ENCODE measurements at regions not wholly inside any gene's neighbourhood (a gene's known extent, or its start where the extent isn't known, plus 50 kb on each side); places are given as distances from the start of the nearest gene placed in this dataset.

GRCh38 chr10:52410916-52411315 is 96.8 kb downstream of the DKK1 start:
- TF ChIP-seq YY1 (IDR thresholded peaks at IDR 0.05; ENCODE audit: extremely low read depth, insufficient replicate concordance, low read depth, low read length) (no peak), EGR1 (IDR thresholded peaks at IDR 0.05; ENCODE audit: low read depth) (no peak), SIN3A (IDR thresholded peaks at IDR 0.05; ENCODE audit: low read depth) (no peak), CBX3 (IDR thresholded peaks at IDR 0.05; ENCODE audit: low read depth) (no peak), CEBPB (IDR thresholded peaks at IDR 0.05; ENCODE audit: low read depth) (no peak), ELF1 (IDR thresholded peaks at IDR 0.05; ENCODE audit: borderline replicate concordance, low read depth) (no peak), ZFX (IDR thresholded peaks at IDR 0.05) (no peak)
- H3K36me3 ChIP-seq (ENCODE audit: control insufficient read depth in 1 of 2, insufficient read depth in 2 of 2, low read length in 2 of 2): no peaks in the 10 kb centered on the region
- no peaks in the 10 kb centered on the region for H3K79me2 ChIP-seq (ENCODE audit: insufficient read depth, low read length)
- H4K20me1 ChIP-seq (ENCODE audit: insufficient read depth): no peaks in the 10 kb centered on the region
- no peaks in the 10 kb centered on the region for H3K27me3 ChIP-seq (ENCODE audit: insufficient read depth, low read length)
- H3K9me3 ChIP-seq (ENCODE audit: control insufficient read depth in 1 of 2, insufficient read depth in 1 of 2, low read depth in 1 of 2, low read length in 2 of 2): no peaks in the 10 kb centered on the region
- no TSS peak for BruUV-seq (replicated peaks)
- H3K4me1 ChIP-seq (ENCODE audit: control insufficient read depth in 1 of 2, insufficient read depth in 2 of 2, low read length in 2 of 2): no peaks in the 10 kb centered on the region
- H3K9me2 ChIP-seq (ENCODE audit: insufficient read depth): no peaks in the 10 kb centered on the region
- H3K4me2 ChIP-seq (ENCODE audit: low read length): no peak overlapping the region
- DNase-seq (ENCODE audit: low read depth, low spot score) (no peak), ATAC-seq (no peak)
- no peak overlapping the region for H3K9ac ChIP-seq (ENCODE audit: low read length)
- intact Hi-C loops (cut with micrococcal nuclease): no loop called here
- CTCF ChIA-PET: no interaction called here
- RAD21 ChIA-PET (ENCODE audit: low non-redundant PET in 1 of 2, low total read pairs in 2 of 2, uncharacterized antibody in 2 of 2, unreplicated experiment in 2 of 2): no interaction called here
- POLR2A ChIA-PET: no interaction called here
- no peak overlapping the region for H3K4me3 ChIP-seq (replicated peaks in 1 of 2; ENCODE audit: low read depth in 1 of 2, low read length in 2 of 2)
- no peak overlapping the region for H3K27ac ChIP-seq (ENCODE audit: low read depth, low read length)
- H2AFZ ChIP-seq (ENCODE audit: low read depth, low read length, poor library complexity, severe bottlenecking): no peak overlapping the region

DNA sequence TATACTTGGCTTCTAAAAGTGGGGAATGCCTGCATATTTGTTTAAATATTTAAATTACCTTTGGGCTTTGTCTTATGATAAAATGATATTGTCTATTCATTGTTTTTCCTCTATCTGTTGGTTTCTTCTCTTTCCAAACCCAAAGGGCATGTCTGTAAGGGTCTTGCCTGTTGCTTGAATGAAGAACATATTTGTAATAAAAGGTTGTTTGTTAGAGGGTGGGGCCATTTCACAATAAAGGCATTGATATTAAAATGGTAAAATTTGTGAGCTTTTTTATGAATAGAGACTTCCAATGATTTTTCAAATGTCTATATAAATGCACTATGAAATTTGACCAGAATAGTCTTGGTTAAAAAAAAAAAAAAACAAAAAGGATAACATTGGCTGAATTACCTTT is 105.2 kb downstream of the DKK1 start:
- peak overlapping the region; percentile 88 for H2AFZ ChIP-seq (ENCODE audit: low read depth, low read length, poor library complexity, severe bottlenecking)
- H3K27me3 ChIP-seq (ENCODE audit: insufficient read depth, low read length): no peaks in the 10 kb centered on the region
- no peaks in the 10 kb centered on the region for H3K9me3 ChIP-seq (ENCODE audit: control insufficient read depth in 1 of 2, insufficient read depth in 1 of 2, low read depth in 1 of 2, low read length in 2 of 2)
- RAD21 ChIA-PET (ENCODE audit: low non-redundant PET in 1 of 2, low total read pairs in 2 of 2, uncharacterized antibody in 2 of 2, unreplicated experiment in 2 of 2): no interaction called here
- no peaks in the 10 kb centered on the region for H3K9me2 ChIP-seq (ENCODE audit: insufficient read depth)
- no peak for ATAC-seq
- CTCF ChIA-PET: no interaction called here
- intact Hi-C loops (cut with micrococcal nuclease): no loop called here
- H3K79me2 ChIP-seq (ENCODE audit: insufficient read depth, low read length): no peaks in the 10 kb centered on the region
- no peak for DNase-seq (ENCODE audit: low read depth, low spot score)
- H3K4me2 ChIP-seq (ENCODE audit: low read length): no peak overlapping the region
- H3K4me3 ChIP-seq (replicated peaks in 1 of 2; ENCODE audit: low read depth in 1 of 2, low read length in 2 of 2): no peak overlapping the region
- POLR2A ChIA-PET: no interaction called here
- H4K20me1 ChIP-seq (ENCODE audit: insufficient read depth): no peaks in the 10 kb centered on the region
- no TSS peak for BruUV-seq (replicated peaks)
- H3K27ac ChIP-seq (ENCODE audit: low read depth, low read length): no peak overlapping the region
- peaks cover 0 to 3% of the 10 kb centered on the region in 2 experiments; a peak in 1 of 4 replicates for H3K4me1 ChIP-seq (ENCODE audit: control insufficient read depth in 1 of 2, insufficient read depth in 2 of 2, low read length in 2 of 2)
- H3K36me3 ChIP-seq (ENCODE audit: control insufficient read depth in 1 of 2, insufficient read depth in 2 of 2, low read length in 2 of 2): no peaks in the 10 kb centered on the region
- no peak overlapping the region for H3K9ac ChIP-seq (ENCODE audit: low read length)
- TF ChIP-seq CTCF (IDR thresholded peaks at IDR 0.05 in 2 of 3, conservative IDR thresholded peaks at IDR 0.05 in 1 of 3; ENCODE audit: borderline replicate concordance in 1 of 3, insufficient read depth in 1 of 3, low read depth in 2 of 3, low read length in 2 of 3) (no peak), POLR2A (IDR thresholded peaks at IDR 0.05; ENCODE audit: borderline replicate concordance, extremely low read depth, insufficient read depth, insufficient read length) (no peak), EZH2 (IDR thresholded peaks at IDR 0.05) (no peak), CEBPB (IDR thresholded peaks at IDR 0.05; ENCODE audit: low read depth) (no peak), EZH2phosphoT487 (IDR thresholded peaks at IDR 0.05; ENCODE audit: borderline replicate concordance) (no peak), TCF7L2 (IDR thresholded peaks at IDR 0.05; ENCODE audit: borderline replicate concordance, extremely low read depth, insufficient read depth, insufficient read length) (no peak), ATF3 (IDR thresholded peaks at IDR 0.05) (no peak), SIN3A (IDR thresholded peaks at IDR 0.05; ENCODE audit: low read depth) (no peak)
- TF ChIP-seq, protein P1, sequence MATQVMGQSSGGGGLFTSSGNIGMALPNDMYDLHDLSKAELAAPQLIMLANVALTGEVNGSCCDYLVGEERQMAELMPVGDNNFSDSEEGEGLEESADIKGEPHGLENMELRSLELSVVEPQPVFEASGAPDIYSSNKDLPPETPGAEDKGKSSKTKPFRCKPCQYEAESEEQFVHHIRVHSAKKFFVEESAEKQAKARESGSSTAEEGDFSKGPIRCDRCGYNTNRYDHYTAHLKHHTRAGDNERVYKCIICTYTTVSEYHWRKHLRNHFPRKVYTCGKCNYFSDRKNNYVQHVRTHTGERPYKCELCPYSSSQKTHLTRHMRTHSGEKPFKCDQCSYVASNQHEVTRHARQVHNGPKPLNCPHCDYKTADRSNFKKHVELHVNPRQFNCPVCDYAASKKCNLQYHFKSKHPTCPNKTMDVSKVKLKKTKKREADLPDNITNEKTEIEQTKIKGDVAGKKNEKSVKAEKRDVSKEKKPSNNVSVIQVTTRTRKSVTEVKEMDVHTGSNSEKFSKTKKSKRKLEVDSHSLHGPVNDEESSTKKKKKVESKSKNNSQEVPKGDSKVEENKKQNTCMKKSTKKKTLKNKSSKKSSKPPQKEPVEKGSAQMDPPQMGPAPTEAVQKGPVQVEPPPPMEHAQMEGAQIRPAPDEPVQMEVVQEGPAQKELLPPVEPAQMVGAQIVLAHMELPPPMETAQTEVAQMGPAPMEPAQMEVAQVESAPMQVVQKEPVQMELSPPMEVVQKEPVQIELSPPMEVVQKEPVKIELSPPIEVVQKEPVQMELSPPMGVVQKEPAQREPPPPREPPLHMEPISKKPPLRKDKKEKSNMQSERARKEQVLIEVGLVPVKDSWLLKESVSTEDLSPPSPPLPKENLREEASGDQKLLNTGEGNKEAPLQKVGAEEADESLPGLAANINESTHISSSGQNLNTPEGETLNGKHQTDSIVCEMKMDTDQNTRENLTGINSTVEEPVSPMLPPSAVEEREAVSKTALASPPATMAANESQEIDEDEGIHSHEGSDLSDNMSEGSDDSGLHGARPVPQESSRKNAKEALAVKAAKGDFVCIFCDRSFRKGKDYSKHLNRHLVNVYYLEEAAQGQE (IDR thresholded peaks at IDR 0.05; ENCODE audit: low read depth): no peak

Measured in HCT116 (cell line).